NCI-H2029 (cell line): ENCODE measurements at regions not wholly inside any gene's neighbourhood (a gene's known extent, or its start where the extent isn't known, plus 50 kb on each side); places are given as distances from the start of the nearest gene placed in this dataset.
"Not testable (repeated sequence)": the region's sequence is repeated elsewhere in the genome, so short reads cannot be mapped to it uniquely, and the experiment has no call there.

Source experiments
- DNase-seq: peaks from one replicate; lab custom pipeline; 2025; lab: John Stamatoyannopoulos, UW

DNA sequence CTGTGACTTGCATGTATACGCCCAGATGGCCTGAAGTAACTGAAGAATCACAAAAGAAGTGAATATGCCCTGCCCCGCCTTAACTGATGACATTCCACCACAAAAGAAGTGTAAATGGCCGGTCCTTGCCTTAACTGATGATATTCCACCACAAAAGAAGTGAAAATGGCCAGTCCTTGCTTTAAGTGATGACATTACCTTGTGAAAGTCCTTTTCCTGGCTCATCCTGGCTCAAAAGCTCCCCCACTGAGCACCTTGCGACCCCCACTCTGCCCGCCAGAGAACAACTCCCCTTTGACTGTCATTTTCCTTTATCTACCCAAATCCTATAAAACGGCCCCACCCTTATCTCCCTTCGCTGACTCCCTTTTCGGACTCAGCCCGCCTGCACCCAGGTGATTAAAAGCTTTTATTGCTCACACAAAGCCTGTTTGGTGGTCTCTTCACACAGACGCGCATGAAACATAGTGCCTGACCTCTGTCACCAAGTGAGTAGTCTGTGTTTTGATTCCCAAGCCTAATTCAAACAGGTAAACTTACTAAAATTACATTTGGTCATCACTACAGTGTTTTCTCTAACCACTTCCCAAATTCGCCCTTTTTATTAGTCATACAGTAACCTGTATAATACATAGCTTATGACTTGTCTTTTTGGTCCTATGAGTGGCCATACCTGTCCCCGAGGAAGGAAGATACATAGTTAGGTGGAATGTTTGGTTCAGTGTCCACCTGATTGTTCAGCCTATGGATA is 140.7 kb upstream of the PROK2 start:
- DNase-seq = not testable (repeated sequence)

DNA sequence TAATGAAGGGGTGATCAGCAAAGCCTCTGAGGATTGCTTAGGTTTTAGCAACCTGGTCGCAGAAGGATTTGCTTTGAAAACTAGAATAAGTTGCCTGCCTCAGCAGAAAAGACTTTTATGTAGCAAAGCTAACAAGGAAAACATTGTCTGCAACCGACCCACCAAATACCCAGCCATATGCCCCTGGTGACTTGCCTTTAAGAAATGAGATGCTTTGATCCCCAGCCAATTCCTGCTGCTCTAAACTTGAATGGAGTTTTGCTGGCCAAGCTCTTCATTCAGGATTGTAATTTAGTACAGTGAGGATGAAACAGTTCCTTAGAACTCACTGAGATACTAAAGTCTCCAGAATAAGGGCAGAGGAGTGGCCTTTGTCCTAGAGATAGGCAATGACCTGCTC is 139.8 kb upstream of the PROK2 start:
- no peak for DNase-seq

DNA sequence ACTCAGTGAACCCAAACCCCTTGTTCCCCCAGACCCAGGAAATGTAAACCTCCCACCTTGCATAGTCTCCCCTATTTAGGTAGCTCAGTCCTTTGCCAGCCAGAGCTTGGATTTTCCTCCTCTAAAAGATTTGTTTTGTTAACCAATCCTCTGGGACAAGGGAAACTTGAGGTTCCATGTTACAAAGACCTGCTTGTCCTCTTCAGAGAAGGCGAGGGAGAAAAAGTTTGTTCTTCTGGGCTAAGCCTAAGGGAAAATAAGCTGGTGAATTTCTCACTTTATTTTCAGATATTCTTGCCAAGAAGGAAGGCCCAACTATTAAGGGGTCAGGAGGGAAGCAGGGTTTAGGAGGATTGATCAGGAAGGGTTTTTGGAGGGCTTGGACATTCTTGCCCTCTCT is 136.1 kb upstream of the PROK2 start:
- no peak for DNase-seq

DNA sequence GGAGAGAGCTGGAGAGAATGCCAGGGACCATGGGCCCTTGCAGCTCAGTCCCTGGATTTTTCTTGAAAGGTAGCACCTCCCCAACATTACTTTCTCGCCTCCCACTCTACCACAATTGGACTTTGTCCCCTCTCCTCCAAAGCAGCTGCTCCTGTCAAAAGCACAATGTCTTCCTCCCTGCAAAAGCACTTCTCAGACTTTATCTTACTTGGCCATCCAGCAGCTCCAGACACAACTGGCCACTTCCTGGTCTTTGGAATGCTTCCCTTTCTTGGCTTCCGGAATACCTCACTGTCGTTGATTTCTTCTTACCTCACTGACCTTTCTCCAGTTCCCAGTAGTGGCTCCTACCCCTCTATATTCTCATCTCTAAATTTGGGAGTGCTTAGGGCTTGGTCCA is 134.6 kb upstream of the PROK2 start:
- DNase-seq = no peak

DNA sequence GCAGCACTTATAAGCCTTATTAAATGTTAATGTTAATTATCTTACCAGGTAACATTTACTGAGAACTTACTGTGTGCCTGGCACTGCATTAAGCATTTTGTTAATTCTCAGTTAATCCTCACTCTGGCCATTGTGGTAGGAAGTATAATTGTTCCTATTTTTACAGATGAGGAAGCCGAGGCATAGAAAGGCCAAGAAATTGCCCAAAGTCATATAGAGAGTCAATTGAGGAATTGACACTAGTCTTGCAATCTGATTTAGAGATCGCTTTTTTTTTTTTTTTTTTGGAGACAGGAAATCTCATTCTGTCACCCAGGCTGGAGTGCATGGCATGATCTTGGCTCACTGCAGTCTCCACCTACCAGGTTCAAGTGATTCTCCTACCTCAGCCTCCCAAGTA is 132.6 kb upstream of the PROK2 start:
- DNase-seq = no peak

DNA sequence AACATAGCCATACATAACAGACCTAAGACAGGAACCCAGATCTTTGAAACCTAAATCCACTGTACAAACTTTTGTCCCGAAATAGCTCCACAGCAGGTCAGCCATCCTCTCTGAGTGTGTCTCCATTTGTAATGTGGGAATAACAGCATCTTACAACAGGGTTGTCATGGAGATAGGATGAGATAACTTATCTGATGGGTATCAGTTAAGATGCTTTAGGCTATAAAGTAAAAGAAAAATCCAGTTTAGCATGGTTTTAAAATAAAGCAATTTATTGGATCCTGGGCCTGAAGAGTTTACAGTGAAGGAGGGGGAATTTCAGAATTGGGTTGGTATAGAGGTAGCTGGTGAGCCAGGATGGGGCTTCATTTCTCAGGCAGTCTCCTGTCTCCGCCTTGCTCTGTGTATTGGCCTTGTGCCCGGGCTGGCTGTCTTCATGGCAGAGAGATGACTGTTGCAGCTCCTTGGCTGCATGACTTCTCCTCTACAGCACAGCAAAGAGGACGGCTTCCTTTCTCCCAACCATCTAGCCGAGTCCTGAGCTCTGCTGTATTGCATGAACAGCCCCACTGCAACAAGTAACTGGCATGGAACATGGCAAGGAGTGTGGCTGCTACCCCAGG is 131.9 kb upstream of the PROK2 start:
- no peak for DNase-seq

DNA sequence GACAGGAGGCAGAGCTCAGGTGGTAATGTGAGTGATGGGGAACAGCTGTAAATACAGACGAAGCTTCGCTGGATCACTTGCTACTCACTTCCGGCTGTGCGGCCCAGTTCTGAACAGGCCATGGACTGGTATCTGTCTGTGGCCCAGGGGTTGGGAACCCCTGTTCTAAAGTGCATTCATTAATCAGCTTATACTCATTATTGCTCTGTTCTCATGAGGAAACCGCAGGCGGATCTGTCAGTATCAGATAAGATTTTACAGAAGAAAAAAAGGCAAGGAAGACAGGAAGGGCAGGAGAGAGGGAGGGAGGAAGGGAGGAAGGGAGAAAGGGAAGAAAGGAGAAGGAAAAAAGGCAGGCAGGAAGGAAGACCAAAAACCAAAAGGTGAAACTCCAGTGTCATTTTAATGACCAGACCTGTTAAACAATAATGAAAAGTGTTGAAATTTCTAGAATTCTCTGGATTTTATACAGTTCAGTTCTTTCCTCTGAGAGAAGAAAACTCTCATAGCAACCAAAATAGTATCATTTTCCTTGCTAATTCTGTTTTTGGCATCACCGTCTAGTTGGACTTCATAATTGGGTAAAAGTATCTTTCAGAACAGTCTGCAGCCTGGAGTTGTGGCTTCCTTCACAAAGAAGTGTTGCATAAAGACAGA is 128.0 kb upstream of the PROK2 start:
- DNase-seq = no peak

DNA sequence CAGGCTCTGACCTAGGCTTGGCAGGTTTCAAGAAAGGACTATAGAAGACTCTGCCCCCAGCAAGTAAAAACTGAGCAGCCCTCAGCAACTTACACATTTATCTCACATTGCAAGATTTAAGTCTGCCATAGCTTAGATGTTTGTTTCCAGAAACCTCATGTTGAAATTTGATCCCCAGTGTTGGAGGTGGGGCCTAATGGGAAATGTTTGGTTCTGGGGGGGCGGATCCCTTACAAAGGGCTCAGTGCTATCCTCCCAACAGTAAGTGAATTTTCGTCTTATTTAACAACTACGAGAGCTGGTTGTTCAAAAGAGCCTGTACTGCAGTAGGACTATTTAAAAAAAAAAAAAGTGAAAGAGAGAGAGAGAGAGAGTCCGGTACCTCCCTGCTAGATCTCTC is 125.2 kb upstream of the PROK2 start:
- DNase-seq = no peak

DNA sequence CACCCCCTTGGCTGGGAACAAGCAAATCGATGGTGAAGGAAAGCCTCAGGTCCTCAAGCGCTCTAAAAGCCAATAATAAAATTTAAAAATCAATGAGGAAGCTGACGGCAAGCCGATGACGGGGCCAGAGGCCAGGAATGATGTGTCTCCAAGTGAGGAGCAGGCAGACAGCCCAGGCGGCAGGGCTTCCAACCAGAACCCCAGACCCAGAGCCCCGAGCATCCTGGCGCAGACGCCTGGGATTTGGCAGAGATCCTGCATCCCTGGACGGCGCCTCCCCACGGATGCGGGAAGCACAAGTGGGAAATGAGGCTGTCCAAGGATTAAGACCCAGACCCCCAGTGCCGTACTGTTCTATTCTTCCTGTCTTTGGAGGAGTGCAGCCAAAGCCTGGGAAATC is 123.0 kb upstream of the PROK2 start:
- DNase-seq = no peak

DNA sequence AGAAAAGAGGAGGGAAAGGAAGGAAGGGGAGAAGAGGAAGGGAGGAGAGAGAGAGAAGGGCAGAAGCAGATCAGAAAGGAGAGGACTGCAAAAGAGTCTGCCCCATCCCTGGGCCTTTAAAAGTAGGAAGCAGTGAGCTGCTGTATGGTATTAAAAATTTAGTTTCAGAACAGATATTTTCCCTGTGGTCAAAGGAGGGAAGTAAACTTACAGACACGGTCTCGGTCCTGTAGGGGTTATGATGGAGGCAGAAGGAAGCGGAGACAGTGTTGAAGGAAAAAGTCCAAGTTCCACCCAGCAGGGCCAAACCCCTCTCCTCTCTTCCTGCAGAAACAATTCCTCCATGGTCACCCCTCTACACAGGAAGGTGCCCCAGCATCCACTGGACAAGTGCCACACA is 122.0 kb upstream of the PROK2 start:
- DNase-seq = no peak

DNA sequence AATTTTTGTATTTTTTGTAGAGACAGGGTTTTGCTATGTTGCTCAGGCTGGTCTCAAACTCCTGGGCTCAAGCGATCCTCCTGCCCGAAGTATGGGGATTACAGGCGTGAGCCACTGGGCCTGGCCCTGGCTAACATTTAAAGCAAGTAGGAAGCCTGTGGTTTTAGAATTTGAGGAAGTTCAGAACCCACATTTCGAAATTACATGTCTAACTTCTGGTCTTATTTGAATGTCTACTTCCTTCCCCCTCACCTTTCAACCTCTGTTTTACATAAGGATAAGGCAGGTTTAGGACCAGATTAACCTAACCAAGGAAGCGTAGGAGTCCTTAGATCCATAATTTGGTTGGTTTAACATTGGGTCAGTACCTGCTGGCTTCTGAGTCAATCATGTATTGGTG is 120.5 kb upstream of the PROK2 start:
- no peak for DNase-seq

DNA sequence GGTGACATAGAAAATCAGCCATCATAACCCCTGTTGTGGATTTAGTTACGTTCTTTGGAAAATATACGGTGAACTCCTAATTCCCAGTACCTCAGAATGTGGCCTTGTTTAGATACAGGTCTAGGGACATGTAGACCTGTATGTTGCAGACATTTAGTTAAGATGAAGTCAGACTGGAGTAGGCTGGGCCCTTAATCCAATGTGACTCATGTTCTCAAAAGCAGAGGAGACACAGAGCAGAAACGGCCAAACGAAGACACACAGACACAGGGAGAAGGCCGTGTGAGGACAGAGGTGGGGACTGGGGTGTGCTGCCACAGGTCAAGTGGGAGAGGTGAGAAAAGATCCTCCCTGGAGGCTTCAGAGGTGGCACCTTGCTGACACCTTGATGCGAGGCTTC is 119.0 kb upstream of the PROK2 start:
- no peak for DNase-seq

DNA sequence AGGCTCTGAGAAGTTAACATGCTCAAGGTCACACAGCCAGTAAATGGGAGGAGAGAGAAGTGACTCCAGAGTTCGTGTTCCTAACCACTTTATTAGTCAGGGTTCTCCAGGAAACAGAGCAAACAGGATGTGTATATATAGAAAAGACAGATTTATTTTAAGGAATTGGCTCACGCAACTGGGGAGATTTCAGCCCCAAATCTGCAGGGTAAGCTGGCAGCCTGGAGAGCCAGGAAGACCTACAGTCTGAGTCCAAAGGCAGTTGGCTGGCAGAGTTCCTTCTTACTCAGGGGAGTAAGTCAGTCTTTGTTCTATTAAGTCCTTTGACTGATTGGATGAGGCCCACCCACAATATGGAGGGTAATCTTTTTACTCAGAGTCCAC is 118.2 kb upstream of the PROK2 start:
- DNase-seq = no peak

DNA sequence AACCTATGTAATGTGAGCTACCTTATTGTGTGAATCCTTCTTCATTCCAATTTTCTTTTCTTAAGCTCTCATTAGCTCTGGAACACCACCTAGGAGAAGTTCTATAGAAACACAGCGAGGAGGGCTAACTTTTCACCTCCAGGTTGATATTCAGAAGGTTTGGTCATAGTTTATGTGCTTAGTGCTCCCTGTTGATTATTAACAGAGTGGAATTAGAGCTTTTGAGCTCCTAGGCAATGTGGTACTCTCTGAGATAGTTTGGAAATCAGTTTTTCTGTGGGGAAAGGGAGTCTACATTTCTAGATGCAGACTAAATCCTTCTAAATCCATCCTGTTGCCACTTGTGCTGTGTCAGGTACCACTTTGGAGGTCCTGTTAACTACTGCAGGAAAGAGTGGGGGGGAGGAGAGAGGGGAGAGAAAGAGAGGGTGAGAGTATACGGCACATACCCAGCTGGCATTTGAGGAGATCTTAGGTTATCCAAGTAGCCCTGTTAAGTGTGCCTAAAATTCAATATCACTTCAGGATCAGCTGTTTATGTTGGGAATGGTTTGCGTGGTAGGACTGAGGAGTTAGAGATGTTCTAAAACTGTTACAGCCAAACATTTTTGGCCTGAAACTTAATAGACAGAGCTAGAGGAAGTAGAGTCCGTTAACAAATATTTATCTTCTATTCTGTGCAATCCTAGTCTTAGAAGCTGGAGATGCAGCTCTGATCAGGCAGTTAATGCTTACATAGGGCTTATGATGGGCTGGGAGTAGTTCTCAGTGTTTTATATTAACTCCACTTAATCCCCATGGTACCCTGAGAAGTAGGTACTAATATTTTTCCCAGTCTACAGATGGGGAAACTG is 117.5 kb upstream of the PROK2 start:
- no peak for DNase-seq

DNA sequence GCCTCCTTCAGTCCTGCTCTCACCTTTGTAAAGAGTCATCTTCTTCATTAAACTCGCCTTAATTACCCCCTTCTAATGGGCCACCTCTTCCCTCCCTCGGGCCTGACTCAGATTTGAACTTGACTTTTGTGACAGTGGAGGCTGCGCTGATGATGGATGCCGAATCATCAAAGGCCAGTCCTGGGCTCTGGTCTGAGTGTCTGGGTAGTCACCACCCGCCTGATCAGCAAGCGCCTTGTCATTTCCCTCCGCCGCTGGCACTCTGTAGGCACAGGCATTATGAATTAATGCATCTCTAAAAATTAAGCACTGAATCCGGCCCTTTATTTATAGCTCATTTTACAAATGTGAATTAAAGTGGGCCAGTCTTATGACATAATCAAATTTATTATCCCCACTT is 116.7 kb upstream of the PROK2 start:
- no peak for DNase-seq

DNA sequence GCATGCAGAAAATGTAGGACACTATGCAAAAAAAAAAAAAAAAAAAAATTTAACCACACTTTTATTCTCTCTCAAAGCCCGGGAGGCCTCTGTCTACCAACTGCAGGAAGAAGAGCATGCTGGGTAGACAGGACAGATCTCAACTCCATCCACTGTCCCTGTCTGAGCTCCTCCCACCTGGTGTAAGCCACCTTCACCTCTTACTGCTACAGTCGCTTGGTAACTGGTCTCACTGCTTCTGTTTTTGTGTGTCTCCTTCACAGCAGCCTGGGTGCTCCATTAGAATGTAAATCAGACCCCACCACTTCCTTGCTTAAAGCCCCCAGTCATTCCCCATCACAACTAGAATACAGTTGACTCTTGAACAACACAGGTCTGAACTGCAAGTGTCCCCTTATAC is 115.1 kb upstream of the PROK2 start:
- DNase-seq = no peak

DNA sequence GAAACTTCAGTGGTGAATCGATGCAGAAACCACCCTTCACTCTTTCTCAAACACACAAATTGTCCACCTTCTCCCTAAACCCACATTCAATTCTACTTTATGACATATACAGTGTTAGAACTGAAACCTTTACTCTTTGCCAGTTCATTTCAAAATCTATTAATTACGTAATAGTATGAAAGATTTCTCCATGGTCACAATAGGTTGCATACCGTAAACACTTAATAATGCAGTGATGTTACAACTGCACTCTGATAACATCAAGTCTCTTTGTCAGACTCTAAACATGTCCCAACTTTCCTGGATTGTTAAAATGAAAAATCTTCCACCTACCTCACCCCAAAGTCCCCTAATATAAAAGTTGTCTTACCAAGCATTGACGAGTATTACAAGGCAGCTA is 111.8 kb upstream of the PROK2 start:
- no peak for DNase-seq

DNA sequence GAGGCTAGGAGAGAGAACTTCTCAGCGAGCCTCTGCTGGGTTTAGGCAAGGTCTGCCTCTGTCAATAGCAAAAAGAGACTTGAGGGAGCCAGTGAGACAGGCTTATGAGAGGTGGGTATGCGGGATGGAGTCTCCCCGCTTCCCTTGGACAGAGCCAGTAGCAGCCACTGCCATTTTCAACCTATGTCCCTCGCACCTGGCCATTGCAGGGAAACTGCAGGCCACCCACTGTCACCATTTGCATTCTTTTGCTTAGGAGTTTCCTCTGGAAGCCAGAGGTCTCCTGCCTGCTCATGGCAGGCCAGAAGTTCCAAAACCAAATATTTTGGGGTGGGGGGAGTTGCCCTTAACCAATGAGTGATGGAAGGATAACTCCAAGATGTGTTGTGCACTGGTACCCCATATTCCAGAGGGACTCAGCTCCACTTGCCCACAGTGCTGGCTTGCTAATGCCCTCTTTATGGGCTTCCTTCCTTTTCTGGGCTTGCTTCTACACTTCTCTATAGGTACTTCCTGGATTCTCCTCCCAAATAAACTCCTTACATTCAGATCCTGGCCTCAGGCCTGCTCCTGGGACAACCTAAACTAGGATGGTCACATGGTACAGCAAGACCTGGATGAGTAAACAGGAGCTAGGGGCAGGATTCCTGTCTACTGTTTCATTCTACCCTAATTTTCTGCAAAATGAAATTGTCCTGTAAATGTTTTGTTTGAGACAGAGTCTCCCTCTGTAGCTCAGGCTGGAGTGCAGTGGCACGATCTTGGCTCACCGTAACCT is 108.9 kb upstream of the PROK2 start:
- DNase-seq = no peak

DNA sequence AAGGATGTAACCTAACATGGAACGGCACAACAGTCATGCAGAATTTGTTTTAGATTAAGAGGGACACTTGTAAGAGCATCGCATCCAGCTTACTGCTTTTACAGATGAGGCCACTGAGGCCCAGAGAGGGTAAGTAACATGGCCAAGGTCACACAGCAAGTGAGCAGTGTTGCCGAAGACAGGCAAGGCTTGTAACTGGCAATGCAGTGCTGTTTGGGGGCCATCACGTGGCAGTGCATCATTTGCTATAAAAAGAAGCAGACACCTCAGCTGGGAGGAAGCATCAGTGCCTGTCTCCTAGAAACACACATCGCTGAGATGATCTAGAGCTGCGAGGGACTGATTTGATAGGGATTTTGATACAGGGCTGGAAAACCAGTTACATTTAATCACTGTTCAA is 108.2 kb upstream of the PROK2 start:
- no peak for DNase-seq

DNA sequence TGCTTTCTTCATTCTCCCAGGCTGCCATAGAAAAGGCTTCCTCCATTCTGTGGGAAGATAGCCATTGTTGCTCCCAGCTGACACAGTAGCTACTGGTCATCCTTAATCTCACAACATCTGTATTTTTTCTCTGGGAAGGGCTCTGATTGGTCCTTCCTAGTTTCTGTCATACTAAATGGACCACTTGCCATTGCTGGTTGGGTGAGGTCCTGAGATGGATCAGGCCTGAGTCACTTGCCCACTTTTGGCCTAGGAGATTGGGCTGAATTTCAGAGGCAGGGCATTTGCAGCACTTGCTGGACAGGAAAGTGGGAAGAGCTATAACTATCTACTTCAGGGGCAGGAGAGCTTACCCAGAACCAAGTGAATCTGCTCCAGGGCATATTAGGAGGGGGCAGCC is 106.5 kb upstream of the PROK2 start:
- no peak for DNase-seq

DNA sequence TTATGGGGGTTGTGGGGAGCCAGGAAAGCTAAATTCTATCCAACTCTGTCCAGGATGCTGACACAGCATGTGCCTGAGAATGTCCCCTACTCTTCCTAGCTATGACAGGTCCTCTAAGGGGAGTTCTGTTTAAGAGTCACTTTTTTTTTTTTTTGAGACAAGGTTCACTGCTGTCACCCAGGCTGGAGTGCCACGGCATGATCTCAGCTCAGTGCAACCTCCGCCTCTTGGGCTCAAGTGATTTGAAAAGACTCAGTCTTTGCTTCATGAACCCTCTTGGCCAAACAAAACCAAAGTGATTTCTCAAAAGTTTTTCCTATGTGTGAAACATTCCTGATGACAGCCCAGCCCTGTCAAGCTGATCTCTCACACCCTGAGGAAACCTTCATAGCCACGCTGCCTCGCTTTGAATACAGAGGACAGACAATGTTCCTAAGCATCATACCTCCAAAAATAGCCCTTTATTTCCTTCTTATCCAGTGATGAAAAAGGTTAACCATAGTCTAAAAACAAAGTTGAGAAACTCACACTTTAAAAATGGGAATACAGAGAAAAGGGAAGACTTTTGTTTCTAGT is 105.5 kb upstream of the PROK2 start:
- no peak for DNase-seq

DNA sequence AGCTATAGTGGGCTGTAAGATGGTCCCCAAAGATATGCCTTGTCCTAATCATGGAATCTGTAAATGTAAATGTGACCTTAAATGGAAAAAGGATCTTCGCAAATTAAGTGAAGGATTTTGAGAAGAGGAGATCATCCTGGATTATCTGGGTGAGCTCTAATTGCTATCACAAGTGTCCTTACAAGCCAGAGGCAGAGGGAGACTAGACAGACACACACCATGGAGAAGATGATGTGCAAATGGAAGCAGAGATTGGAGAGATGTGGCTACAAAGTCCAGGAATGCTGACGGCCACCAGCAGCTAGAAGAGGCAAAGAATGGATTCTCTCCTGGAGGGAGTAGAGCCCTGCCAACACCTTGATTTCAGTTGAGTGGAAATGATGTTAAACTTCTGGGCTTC is 102.3 kb upstream of the PROK2 start:
- DNase-seq = no peak
